HG03442 (cell line): ENCODE measurements at regions not wholly inside any gene's neighbourhood (a gene's known extent, or its start where the extent isn't known, plus 50 kb on each side); places are given as distances from the start of the nearest gene placed in this dataset.

ENCODE experiments used
- ATAC-seq: cut with Tn5 transposase; IDR thresholded peaks from one replicate; pipeline ENCODE4 v1.9.1; 2021; ENCODE audit warnings: mild to moderate bottlenecking, moderate library complexity; ENCODE audit not compliant: unreplicated experiment

DNA sequence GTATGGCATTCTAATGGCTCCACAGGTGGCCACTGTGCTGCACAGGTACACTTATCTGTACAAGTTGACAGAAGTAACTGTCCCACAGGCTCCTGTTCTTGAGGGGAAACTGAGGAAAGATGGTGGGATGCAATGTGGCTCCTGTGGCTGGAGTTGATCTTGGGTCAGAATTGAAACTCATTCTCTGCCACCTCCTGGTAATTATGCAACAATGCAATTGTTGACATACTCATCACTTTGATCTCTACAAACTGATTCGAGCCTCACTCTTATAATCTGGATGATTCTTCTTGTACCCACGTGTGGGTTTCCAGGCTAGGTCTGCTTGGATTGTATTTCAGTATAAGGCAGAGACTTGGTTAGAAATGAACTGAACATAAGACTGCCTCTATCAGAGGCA lies 148.8 kb downstream of the CCNG2 start:
- no peak for ATAC-seq

DNA sequence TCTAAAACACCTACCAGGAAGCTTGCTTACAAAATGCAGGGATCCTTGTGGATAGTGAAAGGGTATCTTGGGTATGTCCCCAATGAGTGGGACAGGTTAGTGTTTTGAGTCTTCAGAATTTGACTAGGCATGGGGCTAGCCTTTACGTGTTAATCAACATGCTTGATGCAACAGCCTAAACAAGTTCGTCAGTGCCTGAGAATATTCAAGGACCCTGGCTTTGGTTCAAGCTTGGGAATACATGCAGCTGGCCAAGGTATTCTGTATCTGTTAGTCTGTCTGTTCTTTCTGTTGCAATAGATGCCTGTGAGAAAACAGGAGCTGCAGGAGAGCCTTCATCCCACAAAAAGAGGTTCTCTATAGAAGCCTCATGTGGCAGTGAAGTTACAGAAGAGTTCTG lies 149.5 kb downstream of the CCNG2 start:
- ATAC-seq: no peak

DNA sequence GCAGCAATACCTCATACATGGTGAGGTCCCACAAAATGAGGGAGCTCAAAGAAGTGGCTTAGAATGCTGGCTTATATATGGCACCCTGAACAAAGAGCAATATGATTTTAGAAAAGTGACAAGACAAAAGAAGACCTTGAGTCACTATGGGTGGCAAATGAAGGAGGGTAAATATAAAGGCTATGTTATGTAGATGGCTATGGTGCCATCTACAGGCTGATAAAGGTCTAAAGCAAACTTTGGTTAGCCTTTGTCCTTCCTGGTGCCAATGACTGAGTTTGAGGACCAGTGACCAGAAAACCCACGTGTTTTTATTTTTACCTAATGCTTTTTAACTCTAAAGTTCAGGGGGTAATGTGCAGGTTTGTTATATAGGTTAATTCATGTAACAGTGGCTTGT lies 151.8 kb downstream of the CCNG2 start:
- no peak for ATAC-seq

DNA sequence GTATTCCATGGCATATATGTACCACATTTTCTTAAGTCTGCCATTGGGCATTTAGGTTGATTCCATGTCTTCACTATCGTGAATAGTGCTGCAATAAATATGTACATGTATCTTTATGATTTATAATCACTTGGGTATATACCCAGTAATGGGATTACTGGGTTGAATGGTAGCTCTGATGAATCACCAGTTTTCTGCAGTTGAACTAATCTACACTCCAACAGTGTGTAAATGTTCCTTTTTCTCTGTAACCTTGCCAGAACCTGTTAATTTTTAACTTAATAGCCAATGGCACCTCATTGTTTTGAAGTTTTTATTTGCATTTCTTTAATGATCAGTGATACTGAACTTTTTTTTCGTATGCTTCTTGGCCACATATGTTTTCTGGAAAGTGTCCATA lies 152.5 kb downstream of the CCNG2 start:
- ATAC-seq: no peak

DNA sequence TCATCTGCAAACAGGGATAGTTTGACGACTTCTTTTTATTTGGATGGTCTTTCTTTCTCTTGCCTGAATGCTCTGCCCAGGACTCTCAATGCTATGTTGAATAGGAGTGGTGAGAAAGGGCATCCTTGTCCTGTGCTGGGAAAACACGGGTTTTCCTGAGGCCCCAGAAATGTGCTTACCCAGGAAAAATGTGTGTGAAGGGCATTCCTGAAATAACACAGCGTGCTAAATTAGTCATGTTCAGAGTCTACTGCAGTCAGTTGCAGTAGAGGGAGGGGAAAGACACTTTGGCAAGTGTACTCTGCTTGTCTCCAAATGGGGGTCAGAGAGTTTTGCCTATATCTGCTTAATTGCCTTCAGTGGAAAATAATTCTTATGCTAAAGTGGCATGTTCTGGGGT lies 153.9 kb downstream of the CCNG2 start:
- no peak for ATAC-seq

DNA sequence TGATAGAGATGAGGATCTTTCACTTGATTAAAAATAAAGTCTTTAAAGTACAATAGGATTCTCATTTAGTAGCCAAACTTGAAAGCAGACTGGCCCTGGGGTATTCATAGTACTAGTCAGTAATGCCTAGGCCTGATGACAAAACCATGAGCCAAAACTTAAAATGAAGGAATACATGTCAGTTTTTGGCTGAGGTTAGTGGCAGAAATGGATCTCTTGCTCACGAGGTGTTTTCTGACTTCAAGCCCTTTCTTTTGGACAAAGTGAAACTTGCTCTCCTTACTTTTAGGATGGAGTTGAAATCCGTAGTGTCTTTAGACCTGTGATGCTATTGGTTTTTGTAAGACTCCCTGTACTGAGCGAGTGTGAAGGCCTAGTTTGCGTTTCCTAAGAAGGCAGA lies 157.7 kb downstream of the CCNG2 start:
- ATAC-seq: no peak

DNA sequence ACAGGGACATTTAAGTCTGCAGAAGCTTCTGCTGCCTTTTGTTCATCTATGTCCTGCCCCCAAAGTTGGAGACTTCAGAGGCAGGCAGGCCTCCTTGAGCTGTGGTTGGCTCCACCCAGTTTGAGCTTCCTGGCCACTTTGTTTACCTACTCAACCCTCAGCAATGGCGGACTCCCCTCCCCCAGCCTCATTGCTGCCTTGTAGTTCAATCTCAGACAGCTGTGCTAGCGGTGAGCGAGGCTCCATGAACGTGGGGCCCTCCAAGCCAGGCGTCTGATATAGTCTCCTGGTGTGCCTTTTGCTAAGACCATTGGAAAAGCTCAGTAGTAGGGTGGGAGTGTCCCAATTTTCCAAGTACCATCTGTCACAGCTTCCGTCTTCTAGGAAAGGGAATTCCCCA lies 170.1 kb downstream of the CCNG2 start:
- no peak for ATAC-seq

DNA sequence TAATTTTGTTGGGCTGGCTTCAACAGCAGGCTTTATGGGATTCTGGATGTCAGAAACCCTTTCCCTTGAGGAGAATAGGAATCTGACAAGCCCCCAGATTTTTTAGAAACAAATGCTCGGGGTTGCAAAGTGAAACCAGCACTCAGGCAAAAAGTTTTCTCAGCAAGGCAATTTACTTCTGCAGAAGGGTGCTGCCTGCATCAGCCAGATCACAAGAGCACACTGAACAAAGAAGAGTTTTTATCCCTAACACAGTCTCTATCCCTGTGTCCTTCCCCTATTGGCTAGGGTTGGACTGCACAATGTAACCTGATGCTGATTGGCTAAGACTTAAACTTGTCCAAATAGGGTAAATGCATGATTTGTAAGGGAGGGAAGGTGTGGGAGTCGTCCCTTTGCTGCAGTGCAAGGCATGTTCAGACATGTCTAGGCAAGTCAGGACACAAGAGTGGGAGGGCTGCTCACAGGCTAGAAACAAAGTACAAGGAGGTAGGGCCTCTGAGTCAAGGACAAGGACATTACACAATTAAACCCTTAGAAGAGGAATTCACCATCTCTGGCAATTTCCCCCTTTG lies 175.8 kb downstream of the CCNG2 start:
- ATAC-seq: no peak

DNA sequence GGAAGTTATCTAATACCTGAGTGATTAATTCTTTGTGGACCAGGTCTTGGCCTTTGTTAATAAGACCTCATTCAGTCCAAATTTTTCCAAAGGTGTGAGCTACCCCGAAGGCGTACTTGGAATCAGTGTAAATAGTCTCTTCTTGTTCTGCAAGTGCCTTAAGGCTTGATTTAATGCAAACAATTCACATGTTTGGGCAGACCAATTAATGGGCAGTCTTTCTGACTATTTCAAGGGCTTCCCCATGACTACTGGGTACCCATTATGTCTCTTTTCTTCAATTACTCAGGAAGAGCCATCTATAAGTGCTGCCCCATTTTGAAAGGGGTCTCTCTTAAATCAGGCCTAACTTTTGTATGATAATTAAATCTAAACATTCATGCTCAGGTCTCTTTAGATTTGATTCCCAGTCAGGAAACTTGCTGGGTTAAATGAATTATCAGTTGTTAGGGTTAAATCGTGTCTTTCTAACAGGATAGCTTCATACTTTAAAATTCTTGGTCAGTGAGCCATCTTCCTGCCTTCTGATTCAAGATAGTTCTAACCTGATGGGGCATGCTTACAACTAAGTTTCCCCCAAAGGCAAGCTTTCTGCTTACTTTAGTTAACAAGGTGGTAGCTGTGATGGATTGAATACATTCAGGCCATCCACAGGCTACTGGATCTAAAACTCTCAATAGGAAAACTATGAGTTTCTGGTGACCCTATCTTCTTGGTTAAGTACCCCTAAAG lies 179.6 kb downstream of the CCNG2 start:
- ATAC-seq: no peak

DNA sequence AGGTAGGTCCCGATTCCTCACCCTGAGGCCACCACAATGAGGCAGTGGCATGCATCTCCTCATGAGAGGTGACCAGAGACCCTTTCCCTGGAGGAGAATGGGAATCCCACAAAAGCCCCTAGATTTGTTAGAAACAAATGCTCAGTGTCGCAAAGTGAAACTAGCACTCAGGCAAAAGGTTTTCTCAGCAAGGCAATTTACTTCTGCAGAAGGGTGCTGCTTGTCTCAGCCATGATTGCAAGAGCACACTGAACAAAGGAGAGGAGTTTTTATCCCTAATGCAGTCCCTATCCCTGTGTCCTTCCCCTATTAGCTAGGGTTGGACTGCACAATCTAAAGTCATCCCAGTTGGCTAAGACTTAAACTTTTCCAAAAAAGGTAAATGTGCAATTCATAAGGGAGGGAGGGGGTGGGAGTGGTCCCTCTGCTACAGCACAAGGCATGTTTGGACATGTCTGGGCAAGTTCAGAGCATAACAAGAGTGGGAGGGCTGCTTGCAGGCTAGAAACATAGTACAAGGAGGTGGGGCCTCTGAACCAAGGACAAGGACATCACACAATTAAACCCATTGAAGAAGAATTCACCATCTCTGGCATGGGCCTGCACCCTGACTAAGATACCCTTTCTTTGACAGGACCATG lies 185.3 kb downstream of the CCNG2 start:
- no peak for ATAC-seq

DNA sequence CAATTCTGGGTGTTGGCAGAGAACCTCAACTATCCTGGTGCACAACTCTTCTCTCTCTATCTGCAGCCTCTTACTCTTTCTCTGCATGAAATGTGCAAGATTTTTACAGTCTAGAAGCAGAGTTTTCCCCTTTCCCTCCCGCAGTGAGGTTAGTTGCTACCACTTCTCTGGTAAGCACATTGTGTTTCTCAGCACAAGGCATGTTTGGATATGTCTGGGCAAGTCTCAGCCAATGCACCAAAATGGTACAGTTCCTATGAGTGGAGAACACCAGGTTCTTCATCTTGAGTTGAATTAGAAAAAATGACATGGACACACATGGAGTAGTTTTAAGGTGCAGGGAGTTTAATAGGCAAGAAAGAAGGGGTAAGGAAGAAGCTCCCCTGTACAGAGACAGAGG lies 187.0 kb downstream of the CCNG2 start:
- ATAC-seq: no peak

DNA sequence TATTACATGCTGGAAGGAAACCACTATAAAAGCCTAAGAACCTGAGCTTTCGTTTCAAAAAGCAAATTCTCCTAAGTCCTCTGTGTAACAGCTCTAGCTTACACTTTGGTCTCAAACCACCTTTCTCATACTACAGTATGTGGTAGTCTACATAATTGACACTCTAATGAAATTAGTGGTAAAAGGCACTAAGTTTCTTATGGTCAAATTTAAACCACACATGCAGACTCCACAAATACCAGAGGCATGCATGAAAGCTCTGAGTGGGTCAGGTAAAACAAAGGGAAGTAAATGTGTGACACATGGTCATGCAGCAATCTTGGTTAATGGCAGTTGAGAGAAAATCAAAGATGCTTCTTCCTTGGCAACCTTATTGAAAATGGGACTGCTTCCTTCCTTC lies 187.8 kb downstream of the CCNG2 start:
- ATAC-seq: no peak

DNA sequence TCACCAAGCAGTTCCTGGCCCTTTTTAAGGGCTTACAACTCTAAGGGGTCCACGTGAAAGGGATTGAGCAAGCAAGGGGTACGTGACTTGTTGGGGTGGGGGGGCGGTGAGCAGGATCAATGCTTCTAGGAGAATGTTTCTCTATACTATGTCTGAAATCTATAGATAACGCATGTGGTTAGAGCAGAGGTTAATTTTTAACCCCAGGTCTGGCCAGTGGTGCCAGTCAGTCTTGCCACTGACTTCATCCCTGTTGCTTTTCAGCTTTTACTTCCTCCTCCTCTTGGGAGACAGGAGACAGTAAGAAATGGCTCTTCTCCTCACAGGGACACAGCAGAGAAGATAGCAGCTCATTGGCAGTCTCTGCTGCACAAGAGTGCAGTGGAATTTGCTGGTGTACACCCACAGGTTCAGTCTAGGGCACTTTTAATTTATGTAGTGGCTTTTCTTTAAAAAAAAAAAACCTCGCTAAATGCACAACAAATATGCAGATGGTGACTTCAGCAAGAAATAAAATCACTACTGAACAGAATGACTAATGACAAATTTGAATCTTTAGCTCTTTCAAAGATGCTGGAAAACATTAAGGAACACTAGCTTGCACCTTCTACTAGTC lies 190.5 kb downstream of the CCNG2 start:
- no peak for ATAC-seq

DNA sequence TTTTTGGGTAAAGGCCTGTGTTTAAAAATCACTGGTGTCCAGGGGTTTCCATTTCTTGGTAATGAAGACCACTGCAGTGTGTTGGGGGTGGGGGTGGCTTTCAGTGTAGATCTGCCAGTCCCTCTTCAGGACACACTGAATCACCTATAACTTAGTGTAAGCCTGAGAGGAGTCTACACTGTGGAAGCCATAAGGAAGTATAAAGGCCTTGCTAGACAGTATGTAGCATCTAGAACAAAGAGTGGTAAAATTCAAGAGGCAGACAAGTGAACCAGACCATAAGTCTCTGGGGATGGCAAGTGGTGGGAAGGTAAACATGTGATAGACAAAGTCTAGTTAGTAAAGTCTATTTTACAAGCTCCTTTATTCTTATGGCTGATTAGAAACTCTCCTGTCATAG lies 191.8 kb downstream of the CCNG2 start:
- no peak for ATAC-seq

DNA sequence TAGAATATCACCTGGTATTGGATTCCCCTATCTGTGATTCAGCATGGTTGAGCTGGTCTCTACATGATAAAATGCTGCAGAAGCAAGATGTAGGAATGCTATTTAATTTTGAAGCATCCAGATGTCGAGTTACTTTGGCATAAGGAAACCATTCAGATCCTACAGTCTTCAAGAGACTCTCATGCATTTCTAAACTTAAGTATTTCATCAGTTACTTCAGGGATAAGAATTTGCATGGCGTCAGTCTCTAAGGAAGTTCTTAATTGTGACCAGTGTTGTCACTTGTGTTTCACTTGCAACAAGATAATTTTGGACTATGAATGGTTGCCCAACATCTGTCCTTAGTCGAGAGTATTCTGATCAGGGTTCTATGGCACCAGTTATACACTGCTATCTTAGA lies 192.4 kb downstream of the CCNG2 start:
- no peak for ATAC-seq

DNA sequence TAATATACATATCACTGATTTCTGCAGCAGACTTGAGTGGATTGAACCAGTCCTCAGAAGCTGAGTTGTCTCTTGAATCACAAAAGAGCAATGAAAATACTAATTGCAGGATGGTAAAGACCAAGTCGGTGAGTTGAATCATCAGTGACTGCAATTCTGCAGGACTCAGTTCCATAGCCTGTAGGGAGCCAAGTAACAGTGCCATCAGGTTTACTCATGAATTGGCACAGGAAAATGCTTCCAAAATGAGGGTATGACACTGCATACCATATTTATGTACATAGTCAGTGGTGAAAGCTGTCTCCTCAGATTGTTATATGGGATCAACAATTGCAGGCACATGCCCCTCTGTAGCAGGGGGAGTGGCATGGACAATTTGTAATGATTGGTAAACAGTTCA lies 192.8 kb downstream of the CCNG2 start:
- ATAC-seq: no peak

DNA sequence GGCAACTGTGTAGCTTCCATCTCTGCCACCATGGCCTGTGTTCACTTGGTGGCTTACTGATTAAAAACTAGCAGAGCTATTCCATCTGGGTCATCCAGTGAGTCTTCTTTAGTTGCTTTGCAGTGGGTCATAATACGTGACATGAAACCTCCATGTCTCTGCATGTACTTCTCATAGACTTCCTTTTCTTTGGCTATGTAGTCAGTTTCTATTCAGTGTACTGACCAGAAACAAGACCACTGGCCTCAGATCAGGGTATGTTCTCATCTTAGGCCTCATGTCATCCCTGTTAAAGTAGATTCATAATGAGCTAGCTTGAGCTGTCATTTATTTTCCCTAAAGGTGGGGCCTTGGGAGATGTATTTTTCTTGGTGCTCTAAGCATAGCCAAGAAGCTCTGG lies 195.2 kb downstream of the CCNG2 start:
- ATAC-seq: no peak

DNA sequence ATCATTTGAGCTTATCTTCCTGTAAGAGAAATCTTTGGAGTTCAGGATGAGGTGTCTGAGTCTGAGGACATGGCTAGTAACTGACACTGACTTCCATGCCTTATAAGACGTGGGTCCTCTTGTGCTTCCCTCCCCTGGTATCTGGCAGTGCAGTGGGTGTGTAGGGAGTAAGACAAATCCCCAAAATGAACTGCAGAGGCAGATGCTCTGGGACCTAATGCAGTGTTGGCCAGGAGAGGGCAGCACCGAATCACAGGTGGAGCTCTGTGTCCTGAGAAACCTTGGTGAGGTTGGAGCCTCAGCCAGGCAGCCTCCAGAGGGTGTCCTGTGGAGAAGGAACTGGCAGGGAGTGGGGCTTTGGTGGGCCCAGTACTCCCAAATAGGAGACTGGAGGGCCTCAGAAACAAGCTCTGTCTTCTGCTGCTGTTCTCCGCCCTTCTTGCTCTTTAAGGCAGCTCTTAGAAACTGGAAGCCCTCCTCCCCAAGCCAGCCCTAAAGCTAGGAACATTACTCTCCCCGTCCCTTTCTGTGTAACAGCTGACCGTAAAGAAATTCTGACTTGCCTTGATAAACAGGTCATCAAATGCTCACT lies 196.8 kb downstream of the CCNG2 start:
- ATAC-seq: peak; percentile 48

DNA sequence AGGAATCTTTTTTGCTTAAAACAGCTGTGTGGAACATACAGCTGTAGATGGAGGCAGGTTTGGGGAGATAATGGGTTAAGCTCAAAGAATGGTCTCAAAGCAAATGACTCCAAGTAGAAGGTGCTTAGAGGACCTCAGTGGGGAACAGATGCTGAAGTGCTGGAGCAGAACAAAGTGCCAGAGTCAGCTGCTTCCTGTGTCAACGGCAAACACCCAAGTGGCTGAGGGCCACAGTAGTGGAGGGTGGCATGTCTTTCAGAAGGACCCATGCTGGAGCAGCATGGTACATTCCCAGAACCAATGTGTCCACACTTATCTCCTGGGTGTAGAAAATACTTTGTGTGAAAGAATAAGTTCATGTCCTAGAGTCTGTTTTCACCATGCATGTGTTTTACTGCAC lies 197.5 kb downstream of the CCNG2 start:
- ATAC-seq: no peak

DNA sequence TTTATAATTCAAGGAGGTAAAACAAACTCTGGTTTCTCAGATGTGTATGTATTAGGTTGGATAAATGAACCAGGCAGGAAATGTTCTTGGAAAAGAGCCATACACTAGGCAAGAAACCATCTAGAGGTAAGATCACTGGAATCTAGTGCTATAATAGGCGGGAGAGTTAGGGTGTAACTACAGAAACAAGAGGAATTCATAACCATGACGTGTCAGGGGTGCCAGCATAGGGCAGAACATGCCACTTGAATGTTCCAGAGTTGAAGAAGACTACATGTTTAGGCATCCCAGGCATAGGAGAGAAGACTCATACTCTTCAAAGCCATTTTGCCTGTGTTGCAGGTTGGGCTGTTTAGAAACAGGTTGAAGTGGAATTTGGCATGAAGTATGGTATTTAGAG lies 198.7 kb downstream of the CCNG2 start:
- ATAC-seq: no peak

DNA sequence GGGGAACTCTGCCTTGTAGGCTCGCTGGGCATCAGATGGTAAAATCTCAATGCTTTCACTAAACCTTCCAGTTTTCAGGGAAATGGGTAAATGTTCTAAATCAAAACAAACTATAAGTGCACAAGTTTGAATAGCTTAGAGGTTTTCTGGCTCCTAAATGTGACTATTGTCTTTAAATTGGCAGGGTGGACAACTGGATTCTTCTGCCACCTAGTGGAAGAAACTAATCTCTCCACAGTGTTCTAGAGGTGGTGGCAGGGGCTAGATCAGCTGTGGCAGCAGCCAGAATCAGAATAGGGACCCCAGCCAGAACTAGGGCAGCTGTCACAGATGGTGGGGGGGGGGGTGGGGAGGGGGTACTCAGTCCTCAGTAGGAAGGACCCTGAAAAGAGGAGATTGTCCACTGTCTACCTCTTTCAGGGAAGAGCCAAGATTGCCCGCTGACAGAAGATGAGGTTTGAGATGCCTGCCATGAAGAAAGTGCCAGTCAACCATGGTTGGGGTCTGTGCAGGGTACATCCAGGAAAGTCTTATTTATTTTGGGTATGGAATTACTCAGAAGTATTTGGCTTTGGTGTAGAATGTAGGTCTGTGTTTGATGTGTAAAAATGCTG lies 201.4 kb downstream of the CCNG2 start:
- peak; percentile 58 for ATAC-seq
